ENCODE measurements at regions not wholly inside any gene's neighbourhood (a gene's known extent, or its start where the extent isn't known, plus 50 kb on each side); places are given as distances from the start of the nearest gene placed in this dataset.

GRCh38 chr9:97803167-97804058 is 49.6 kb upstream of the FOXE1 start (continued):
- TF ChIP-seq PRDM2 (tag by site-specific recombination; IDR thresholded peaks at IDR 0.05; ENCODE audit: borderline replicate concordance) (no peak), ZNF366 (tag by site-specific recombination; conservative IDR thresholded peaks at IDR 0.05) (peak; percentile 99), RBAK (tag by site-specific recombination; IDR thresholded peaks at IDR 0.05) (no peak; the same call in 1 of the 2 replicates), ZNF24 (tag by site-specific recombination; IDR thresholded peaks at IDR 0.05) (no peak), ZNF510 (tag by site-specific recombination; IDR thresholded peaks at IDR 0.05; ENCODE audit: insufficient replicate concordance) (no peak), ZNF391 (tag by site-specific recombination; IDR thresholded peaks at IDR 0.05; ENCODE audit: borderline replicate concordance, low read depth) (no peak), GFI1B (tag by site-specific recombination; IDR thresholded peaks at IDR 0.05) (no peak), ZNF501 (tag by site-specific recombination; IDR thresholded peaks at IDR 0.05) (peak; percentile 52; the same call in 1 of the 2 replicates), ZNF837 (tag by site-specific recombination; IDR thresholded peaks at IDR 0.05) (no peak), ZNF518A (tag by site-specific recombination; conservative IDR thresholded peaks at IDR 0.05; ENCODE audit: low read depth) (no peak), KLF10 (tag by site-specific recombination; IDR thresholded peaks at IDR 0.05) (peak; percentile 65; the same call in 1 of the 2 replicates), IKZF3 (tag by site-specific recombination; IDR thresholded peaks at IDR 0.05) (0 out of 2 replicates have a peak, but pooled peaks have one; percentile 15), ZNF621 (tag by site-specific recombination; IDR thresholded peaks at IDR 0.05) (no peak), ZNF37A (tag by site-specific recombination; IDR thresholded peaks at IDR 0.05) (no peak), AEBP2 (tag by site-specific recombination; IDR thresholded peaks at IDR 0.05; ENCODE audit: borderline replicate concordance) (no peak), ZNF585B (tag by site-specific recombination; IDR thresholded peaks at IDR 0.05) (no peak), ZNF416 (tag by site-specific recombination; IDR thresholded peaks at IDR 0.05) (no peak), ZBTB21 (tag by site-specific recombination; IDR thresholded peaks at IDR 0.05) (0 out of 2 replicates have a peak, but pooled peaks have one; percentile 55), ZBTB11 (tag by site-specific recombination; conservative IDR thresholded peaks at IDR 0.05; ENCODE audit: low read depth) (peak; percentile 60; the same call in 1 of the 2 replicates)
